HG03039 (cell line): ENCODE measurements at regions not wholly inside any gene's neighbourhood (a gene's known extent, or its start where the extent isn't known, plus 50 kb on each side); places are given as distances from the start of the nearest gene placed in this dataset.
"Not testable (repeated sequence)": the region's sequence is repeated elsewhere in the genome, so short reads cannot be mapped to it uniquely, and the experiment has no call there.

Experiments used
- ATAC-seq: cut with Tn5 transposase; IDR thresholded peaks from one replicate; pipeline ENCODE4 v1.9.1; 2021; ENCODE audit warnings: mild to moderate bottlenecking, moderate library complexity; ENCODE audit not compliant: unreplicated experiment

DNA sequence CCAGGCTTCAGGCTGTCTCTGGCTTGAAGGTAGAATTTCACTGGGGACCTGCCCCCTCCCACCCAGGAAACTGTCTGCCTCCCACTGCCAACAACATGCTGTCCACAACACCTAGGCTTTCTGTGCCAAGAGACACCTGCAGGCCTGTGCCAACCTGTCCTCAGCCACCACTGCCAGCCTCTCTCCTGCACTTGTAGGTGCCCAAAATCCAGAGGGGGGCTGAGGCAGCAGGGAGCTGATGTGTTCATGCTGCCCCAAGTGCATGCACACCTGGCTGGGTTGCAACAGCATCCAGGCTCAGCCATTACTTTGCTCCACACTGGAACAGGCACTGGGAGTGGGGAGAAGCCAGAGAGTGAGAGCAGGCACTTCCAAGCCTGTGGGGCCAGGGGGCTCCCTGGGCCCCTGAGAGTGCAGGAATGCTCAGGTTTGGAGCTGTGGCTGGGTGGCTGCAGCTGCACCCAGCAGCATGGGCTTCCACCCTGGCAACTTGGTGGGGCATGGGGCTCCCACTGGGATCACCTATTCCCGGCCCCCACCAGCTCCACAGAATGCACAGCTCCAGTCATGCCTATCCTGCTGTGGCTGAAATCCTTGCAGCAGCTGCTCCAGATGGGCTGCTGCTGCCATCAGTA lies 218.1 kb upstream of the OBI1 start:
- no peak for ATAC-seq

DNA sequence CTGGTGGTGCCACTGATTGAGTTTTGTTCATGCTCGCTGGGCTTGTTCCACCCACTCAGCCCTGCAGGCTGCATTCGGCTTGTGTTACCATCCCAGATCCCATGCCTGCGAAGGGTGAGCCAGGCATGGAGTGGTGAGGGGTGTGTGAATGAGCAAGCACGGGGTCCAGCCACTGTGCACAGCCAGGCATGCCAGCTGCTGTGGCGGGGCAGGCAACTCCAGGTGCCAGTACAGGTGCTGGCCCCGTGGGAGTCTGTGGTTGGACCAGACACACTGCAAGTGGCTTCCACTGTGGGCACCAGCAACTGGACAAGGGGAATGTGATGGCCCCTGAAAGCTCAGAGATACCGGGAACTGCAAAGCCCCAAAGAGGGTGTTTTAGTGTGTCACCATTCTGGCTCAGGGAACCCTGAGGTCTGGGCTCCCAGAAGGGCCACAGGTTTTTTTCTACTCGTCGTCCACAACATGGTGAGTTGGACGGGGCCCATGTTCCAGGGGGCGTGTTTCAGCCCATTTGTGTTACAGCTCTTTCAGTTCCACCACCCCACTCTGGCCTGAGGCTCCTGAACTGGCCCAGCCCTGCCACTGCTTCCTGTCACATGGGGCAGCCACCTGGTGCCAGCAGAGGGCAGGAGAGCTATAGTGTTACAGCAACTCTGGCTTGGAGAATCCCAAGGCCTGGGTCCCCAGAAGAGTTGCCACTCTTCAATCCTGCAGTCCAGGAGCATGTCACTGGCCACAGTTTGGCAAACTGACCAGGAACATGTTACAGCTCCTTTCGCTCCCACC lies 217.0 kb upstream of the OBI1 start:
- no peak for ATAC-seq

GRCh38 chr13:78868991-78869390 lies 210.0 kb upstream of the OBI1 start:
- no peak for ATAC-seq

GRCh38 chr13:78867655-78868054 lies 208.7 kb upstream of the OBI1 start:
- ATAC-seq, result no peak

DNA sequence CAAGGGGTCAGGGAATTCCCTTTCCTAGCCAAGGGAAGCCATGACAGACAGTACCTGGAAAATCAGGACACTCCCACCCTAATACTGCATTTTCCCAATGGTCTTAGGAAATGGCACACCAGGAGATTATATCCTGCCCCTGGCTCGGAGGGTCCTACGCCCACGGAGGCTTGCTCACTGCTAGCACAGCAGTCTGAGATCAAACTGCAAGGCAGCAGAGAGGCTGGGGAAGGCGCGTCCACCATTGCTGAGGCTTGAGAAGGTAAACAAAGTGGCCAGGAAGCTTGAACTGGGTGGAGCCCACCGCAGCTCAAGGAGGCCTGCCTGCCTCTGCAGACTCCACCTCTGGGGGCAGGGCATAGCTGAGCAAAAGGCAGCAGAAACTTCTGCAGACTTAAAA lies 207.1 kb upstream of the OBI1 start:
- ATAC-seq, result not testable (repeated sequence)

- ATAC-seq, result no peak
Observed at GRCh38 chr13:78862446-78862845, 203.5 kb upstream of the OBI1 start.

DNA sequence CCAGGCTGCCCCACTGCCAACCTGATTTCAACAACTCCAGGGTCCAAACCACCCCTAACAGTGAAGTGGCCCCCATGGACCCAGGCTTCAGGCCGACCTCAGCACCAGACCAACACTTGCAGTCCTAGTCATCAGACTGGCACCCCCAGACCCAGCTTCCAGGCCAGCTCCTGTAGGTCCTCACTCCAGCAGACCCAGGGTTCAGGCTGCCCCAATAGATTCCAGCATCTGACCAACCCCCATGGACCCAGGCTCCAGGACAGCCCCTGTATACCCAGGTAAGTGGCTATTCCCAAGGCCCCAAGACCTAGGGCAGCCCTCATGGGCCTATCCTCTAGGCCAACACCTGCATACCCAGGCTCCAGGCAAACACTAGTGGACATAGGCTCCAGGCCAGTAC lies 193.8 kb upstream of the OBI1 start:
- no peak for ATAC-seq

- no peak for ATAC-seq
Observed at GRCh38 chr13:78845656-78846365, 186.9 kb upstream of the OBI1 start.

DNA sequence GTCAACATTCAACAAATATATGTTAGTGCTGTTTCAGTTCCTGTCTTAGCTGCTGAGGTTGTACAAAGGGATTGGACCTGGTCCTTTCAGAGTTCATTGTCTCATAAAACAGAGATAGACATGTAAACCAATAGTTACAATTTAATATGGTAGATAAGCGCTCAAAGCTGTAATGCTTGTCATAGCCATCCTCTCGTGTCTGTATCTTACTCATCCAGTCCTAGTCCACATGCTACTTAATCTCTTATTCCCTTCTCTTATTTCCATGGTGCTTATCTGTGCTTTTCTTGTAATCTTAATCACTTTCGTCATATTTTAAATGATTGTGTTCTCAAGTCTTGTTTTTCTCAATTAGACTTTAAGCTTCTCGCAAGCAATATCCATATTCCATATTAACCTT lies 185.2 kb upstream of the OBI1 start:
- no peak for ATAC-seq

DNA sequence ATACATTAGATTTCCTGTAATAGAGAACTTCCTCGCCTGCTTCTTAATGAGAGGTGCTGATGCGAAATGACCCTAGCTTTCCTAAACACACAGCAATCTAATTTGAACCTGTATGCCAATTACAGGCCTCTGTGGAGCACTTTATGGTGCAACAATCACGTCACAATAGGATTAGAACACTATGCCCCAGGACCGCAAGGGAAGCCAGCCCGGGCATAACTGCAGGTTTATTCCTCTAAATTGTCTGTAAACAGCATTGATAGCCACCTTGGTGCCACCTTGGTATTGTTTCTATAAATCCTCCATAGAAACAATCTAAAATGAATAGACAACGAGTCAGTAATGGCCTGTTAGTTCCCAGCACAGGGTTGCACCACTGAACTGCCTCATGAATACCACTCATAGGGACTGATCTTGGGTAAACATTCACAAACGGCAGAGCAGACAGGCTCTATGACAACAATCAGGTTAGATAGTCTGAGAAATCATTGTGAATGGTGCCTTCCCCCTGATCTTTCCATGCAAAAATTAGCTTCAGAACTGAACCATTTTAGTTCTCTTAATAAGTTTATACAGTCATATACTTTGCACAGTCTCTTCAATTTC lies 182.5 kb upstream of the OBI1 start:
- ATAC-seq, result no peak

DNA sequence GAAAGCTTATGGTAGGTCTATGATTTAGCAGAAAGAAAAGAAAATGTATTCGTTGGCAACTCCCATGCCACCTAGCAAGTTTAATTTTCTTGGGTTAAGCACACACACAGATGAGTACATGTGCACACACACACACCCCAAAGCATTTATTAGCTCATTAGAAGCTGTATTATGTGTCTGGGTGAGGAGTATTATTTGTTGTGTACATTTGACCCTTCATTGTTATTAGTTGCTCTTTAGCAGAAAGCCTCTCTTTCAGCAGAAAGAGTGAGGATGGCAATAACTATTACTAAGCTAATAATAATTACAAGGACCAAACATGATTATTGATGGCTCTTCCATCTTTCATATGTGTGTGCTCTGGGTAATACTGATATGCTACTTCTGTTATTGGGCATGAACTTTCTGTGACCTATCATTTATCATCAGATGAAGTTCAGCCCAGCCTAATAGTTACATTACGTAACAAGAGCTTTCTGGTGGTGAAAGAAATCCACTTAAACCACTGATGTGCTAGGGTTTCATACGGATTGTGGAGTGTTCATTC lies 177.4 kb upstream of the OBI1 start:
- ATAC-seq, result no peak

DNA sequence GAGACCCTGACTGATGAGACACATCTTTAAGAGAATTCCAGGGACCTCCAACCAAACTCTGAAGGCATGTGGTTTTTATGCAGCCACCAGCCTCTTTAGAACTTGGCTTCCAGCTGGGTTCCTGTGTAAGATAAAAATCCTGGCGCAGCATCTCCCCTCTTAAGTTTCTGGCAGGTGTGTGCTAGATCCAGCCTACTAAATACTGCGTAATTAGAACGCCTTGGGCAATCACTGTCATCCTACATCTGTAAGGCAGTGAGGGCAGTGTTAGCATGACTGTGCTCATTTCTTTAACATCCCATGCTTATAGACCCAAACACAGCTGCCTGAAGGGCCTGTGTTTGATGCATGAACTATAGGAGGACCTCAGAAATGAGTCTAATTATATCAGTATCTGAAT lies 173.5 kb upstream of the OBI1 start:
- no peak for ATAC-seq

GRCh38 chr13:78830508-78830907 lies 171.6 kb upstream of the OBI1 start:
- no peak for ATAC-seq

DNA sequence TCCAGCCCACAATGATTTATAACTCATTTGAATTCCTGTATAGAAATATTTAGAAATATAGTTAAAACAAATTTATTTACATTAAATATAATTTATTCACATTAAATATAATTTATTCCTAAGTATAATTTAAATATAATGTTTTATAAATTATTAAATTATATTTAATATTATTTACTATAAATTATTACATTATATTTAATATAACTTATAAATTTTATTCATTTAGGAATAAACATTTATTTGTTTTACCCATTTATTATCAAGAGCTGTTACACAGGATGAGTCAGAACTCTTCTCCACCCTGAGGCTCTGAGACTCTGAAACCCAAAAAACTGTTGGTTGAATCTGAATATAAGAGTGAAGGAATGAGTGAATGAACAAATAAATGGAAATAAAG lies 170.9 kb upstream of the OBI1 start:
- ATAC-seq, result no peak

DNA sequence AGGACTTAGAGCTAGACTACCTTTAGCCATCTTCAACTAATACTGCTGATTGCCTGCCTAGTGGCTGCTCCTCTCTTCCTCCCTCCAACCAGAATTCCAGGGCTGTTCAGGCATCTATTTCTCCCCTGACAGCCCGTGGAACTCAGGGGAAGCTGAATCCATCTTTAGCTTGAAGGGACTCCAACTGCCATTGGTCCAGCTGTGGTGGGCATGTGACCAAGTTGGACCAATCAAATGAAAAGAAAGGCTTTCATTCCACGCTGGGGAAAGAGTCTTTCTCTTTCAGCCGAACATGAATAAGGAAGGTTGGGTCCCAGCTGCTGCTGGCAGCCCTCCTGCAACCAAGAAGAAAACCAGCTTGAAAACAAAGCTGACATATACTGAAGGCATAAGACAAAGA lies 168.5 kb upstream of the OBI1 start:
- ATAC-seq, result no peak

DNA sequence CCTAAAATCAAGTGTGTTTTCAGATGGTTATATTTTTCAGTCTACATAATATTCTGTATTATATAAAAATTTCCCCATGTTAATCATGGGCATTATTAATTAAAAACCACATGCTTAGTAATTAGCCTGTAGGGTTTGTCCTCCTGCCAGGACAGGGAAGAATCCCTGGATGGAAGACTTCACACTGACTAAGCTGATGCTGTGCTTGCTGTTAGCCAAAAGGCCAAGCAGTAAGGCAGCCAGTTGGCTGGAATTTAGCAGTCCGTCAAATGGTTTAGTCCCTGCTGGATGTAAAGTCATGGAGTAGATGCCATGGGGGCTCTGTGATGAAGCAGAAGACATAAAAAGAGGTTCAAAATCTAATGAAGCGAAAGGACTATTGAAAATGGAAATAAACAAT lies 168.0 kb upstream of the OBI1 start:
- ATAC-seq, result no peak

DNA sequence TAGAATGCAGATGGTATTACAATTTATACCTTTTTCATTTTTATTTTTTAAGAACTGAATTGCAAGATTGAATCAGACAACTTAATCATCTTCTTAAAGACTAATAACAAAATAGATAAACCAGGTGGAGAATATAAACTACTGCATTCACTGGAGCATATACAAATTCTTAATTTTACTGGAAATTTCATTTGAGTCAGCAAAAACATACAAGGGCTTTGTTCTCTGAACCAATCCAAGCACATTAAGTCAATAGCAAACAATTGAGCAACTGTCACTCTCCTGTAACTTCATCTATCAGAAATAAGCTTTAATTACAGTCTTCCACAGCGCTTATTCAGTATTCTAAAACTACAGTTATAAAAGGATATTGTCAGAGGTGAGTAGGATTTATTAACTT lies 167.4 kb upstream of the OBI1 start:
- no peak for ATAC-seq

DNA sequence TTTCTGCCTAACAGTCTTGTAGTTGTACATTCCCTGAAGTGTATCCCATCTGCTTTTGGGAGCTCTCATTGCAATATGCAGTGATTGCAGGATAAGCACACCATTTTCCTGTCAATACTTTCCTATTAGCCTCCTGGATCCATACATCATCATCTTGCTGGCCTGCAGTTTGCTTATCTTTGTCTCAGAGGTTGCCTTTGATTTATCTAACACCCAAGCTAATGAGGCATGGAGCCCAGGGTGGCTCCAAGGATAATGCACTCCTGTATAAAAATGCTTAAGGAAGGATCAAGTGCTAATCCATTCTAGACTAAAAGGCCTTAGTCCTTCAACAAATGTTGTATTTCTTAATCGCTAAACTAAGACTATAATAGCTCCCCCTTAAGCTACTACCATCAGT lies 161.6 kb upstream of the OBI1 start:
- no peak for ATAC-seq

DNA sequence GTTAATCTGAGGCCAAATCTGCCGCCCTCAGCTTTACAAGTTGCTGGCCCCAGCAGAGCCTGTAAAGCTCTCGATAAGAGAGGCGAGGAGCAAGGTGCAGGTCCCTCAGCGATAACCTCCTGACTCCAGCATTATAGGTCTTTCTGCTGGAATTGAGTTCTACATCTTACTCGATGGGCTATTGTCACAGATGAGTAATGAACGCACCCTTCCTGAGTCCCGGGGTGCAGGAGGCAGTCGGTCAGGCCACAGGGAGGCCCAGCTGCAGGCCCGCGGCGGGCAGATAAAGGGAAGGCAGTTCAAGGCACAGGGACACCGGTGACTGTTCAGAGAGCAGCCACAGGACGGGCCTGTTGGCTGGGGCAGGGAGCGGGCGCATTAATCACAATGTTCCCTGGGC lies 157.6 kb upstream of the OBI1 start:
- no peak for ATAC-seq

DNA sequence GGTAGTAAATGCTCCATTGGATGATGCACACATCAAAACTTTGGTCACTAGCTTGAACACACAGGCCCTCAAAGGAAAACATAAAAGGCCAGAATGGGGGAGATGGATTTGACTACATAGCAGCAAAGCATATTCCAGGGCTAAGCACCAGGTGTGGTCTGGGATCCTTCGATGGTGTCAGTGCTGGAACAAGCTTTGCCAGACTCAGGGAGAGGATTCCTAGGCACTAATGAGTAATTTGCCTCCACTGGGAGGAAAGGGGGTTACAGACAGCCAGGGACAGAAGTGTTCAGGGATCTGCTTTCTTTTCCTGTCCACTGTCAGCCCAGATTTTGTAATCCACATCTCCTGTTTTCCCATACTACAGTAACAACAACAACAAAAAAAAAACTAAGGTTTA lies 157.2 kb upstream of the OBI1 start:
- ATAC-seq, result no peak

DNA sequence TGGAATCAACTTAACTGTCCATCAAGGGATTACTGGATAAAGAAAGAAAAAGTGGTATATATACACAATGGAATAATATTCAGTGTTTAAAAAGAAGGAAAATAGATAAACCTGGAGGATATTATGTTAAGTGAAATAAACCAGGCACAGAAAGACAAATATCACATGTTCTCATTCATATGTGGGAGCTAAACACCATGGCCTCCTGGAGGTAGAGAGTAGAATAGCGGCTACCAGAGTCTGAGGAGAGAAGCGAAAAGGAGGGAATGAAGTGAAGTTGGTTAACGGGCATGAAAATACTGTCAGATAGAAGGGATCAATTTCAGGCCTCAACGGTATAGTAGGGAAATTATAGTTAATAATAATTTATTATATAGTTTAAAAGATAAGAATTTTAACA lies 147.5 kb upstream of the OBI1 start:
- peak; percentile 54 for ATAC-seq
